Prostate gland (tissue), 2 donors: ENCODE measurements at regions not wholly inside any gene's neighbourhood (a gene's known extent, or its start where the extent isn't known, plus 50 kb on each side); places are given as distances from the start of the nearest gene placed in this dataset.
"Not testable (repeated sequence)": the region's sequence is repeated elsewhere in the genome, so short reads cannot be mapped to it uniquely, and the experiment has no call there.

Experiments used
- DNase-seq: peaks from one replicate; pipeline ENCODE4 v3.0.0-alpha.2; 2019; ENCODE audit warnings: low spot score
- H3K27ac ChIP-seq, 2 donors: fragments of 200-600 bp; sonication (generic); 2 replicates each; pipeline ENCODE4 v1.5.1; 2017 to 2019
- H3K27me3 ChIP-seq: fragments of 200-600 bp; sonication (generic); replicated peaks from 2 replicates; pipeline ENCODE4 v1.5.1; 2019; ENCODE audit not compliant: insufficient read depth
- H3K36me3 ChIP-seq, 2 donors: fragments of 200-600 bp; sonication (generic); 1 replicate in 1 of 2; 2 replicates in 1 of 2; pipeline versions ENCODE4 v1.5.1 to v1.8.1; 2017 to 2019
- H3K4me1 ChIP-seq: fragments of 200-600 bp; sonication (generic); replicated peaks from 2 replicates; pipeline ENCODE4 v1.5.1; 2019
- H3K4me3 ChIP-seq, 2 donors: fragments of 200-600 bp; sonication (generic); 2 replicates each; pipeline ENCODE4 v1.5.1; 2017 to 2019
- H3K9me3 ChIP-seq: fragments of 200-600 bp; sonication (generic); 2 replicates; pipeline ENCODE4 v1.5.1; 2017
- POLR2A ChIP-seq: fragments of 450-650 bp; IDR thresholded peaks from one replicate; pipeline ENCODE4 v1.6.1; 2016; ENCODE audit warnings: antibody characterized with exemption, mild to moderate bottlenecking
- POLR2AphosphoS5 ChIP-seq: sonication (generic); formaldehyde crosslinking; IDR thresholded peaks from one replicate; pipeline ENCODE4 v1.6.1; 2017; ENCODE audit warnings: antibody characterized with exemption
- WGBS: methylation state at CpG from one replicate; pipeline ENCODE4 v1.1.5; 2018; 5-methylcytosine and 5-hydroxymethylcytosine counted together
- intact Hi-C: fragments of 100-400 bp; cut with DNase I; formaldehyde crosslinking; loops from one replicate; pipeline ENCODE4 v1.14.2; 2022
- TF ChIP-seq, protein P1 (sequence below), 4 experiments: fragments of 200-600 bp in 2 of 4; fragments of 450-650 bp in 2 of 4; sonication (generic) in 2 of 4; IDR thresholded peaks; 1 replicate in 3 of 4; 2 replicates in 1 of 4; pipeline ENCODE4 v1.5.1; 2016 to 2019; ENCODE audit warnings: antibody characterized with exemption in 4 of 4, mild to moderate bottlenecking in 2 of 4, moderate library complexity in 2 of 4

DNA sequence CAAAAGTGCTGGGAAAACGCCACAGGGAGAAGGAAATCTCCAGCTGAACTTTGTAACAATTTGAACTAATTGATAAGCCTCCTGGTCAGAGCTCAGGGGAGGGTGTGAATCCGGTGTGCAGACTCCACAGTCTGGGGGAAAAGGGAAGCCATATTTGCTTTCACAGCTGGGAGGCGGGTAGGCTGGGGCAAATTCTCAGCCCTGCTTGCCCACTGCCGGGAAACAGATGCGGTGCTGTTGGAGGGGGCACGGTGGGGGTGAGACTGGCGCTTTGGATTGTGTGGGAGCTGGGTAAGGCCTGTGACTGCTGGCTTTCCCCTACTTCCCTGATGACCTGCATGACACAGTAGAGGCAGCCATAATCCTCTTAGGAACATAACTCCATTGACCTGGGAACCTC lies 134.8 kb downstream of the ADCYAP1 start:
- WGBS = 91% methylated on average over 7 of the region's 7 CpGs
- intact Hi-C loops = no loop called here

DNA sequence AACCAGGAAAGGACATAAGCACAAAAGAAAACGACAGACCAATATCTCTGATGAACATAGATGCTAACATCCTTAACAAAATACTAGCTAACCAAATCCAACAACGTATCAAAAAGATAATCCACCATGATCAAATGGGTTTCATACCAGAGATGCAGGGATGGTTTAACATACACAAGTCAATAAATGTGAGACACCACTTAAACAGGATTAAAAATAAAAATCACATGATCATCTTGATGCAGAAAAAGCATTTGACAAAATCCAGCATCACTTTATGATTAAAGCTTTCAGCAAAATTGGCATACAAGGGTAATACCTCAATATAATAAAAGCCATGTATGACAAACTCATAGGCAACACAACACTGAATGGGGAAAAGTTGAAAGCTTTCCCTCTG lies 138.4 kb downstream of the ADCYAP1 start:
- intact Hi-C loops, H3K4me1 ChIP-seq, H3K27ac ChIP-seq, H3K4me3 ChIP-seq, H3K36me3 ChIP-seq, DNase-seq, H3K27me3 ChIP-seq, H3K9me3 ChIP-seq: not testable (repeated sequence)
- 48% methylated on average over 2 of the region's 2 CpGs for WGBS

More for the DNA sequence above, 134.8 kb downstream of the ADCYAP1 start:
- TF ChIP-seq, protein P1, sequence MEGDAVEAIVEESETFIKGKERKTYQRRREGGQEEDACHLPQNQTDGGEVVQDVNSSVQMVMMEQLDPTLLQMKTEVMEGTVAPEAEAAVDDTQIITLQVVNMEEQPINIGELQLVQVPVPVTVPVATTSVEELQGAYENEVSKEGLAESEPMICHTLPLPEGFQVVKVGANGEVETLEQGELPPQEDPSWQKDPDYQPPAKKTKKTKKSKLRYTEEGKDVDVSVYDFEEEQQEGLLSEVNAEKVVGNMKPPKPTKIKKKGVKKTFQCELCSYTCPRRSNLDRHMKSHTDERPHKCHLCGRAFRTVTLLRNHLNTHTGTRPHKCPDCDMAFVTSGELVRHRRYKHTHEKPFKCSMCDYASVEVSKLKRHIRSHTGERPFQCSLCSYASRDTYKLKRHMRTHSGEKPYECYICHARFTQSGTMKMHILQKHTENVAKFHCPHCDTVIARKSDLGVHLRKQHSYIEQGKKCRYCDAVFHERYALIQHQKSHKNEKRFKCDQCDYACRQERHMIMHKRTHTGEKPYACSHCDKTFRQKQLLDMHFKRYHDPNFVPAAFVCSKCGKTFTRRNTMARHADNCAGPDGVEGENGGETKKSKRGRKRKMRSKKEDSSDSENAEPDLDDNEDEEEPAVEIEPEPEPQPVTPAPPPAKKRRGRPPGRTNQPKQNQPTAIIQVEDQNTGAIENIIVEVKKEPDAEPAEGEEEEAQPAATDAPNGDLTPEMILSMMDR (IDR thresholded peaks at IDR 0.05) = no peak
- TF ChIP-seq POLR2A = no peak
- no peak for TF ChIP-seq POLR2AphosphoS5
- Histone ChIP-seq H3K27me3 (no peaks in the 10 kb centered on the region), H3K27ac (no peak overlapping the region), H3K9me3 (no peaks in the 10 kb centered on the region), H3K4me1 (no peaks in the 10 kb centered on the region), H3K36me3 (no peaks in the 10 kb centered on the region), H3K4me3 (no peak overlapping the region)
- DNase-seq = no peak

DNA sequence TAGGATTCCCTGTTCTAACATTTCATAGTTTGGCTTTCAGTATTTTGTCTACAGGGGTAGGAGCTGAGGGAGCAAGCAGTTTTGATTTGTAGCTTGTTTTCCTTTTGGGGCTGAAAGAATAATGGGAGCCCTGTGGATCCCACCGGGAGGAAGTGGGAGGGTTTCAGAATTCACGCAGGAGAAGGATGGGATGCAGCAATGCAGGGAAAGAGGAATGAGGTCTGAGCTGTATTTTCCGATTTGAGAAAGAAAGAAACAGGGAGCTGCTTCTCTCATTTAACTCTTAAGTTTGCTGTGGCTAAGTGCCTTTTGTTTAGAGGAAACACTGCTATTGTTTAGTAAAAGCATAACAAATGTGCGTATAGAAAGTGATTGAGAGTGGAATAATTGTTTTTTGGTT lies 141.0 kb downstream of the ADCYAP1 start:
- no peak for DNase-seq
- no peak overlapping the region for H3K27ac ChIP-seq
- TF ChIP-seq POLR2A (no peak), POLR2AphosphoS5 (no peak)
- TF ChIP-seq, protein P1 (IDR thresholded peaks at IDR 0.05) = no peak
- no peaks in the 10 kb centered on the region for H3K27me3 ChIP-seq
- no peaks in the 10 kb centered on the region for H3K9me3 ChIP-seq
- H3K4me3 ChIP-seq = no peak overlapping the region
- H3K4me1 ChIP-seq = no peaks in the 10 kb centered on the region
- WGBS = 31% methylated on average over 4 of the region's 4 CpGs
- intact Hi-C loops = no loop called here
- H3K36me3 ChIP-seq = no peaks in the 10 kb centered on the region

DNA sequence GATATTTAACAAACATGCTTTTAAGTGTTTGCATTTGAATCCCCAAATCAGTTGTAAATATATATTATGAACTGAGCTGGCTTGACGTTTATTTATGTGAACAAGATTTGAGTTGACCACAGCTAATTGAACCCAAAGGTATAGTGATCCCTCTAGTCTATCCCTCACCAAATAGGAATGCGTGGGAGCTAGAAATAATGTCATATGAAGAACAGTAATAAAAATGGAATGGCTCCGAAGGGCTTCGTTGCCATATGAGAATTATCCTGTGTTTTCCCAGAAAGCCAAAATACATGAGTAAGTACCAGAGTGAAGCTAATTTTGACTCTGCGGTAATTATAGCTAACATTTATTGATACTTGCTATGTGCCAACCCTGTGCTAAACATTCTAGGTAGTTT lies 142.7 kb downstream of the ADCYAP1 start:
- Histone ChIP-seq H3K27ac (no peak overlapping the region), H3K4me1 (no peaks in the 10 kb centered on the region), H3K9me3 (no peaks in the 10 kb centered on the region), H3K27me3 (no peaks in the 10 kb centered on the region), H3K36me3 (no peaks in the 10 kb centered on the region), H3K4me3 (no peak overlapping the region)
- intact Hi-C loops = no loop called here
- WGBS = 73% methylated on average over 5 of the region's 5 CpGs
- DNase-seq = no peak
- TF ChIP-seq, protein P1 (IDR thresholded peaks at IDR 0.05) = no peak

DNA sequence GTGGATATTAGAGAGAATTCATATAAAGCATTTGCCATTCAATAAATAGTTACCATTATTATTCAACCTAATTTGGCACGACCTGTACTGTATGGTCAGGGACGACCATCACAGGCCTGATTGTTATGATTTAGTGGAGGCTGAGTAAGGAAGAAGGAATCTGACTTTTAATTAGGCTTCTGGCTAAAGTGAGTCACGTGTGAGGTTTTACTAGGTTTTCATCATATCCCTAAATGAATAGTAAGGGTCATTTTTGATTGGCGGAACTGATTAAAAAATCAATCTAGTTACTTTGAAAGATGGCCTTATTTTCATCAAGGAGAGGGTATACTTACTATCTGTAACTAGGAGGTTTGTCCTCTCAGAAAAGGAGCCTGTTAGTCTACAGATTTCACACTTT lies 143.4 kb downstream of the ADCYAP1 start:
- no peaks in the 10 kb centered on the region for H3K36me3 ChIP-seq
- no peak for DNase-seq
- H3K9me3 ChIP-seq = no peaks in the 10 kb centered on the region
- H3K4me3 ChIP-seq = no peak overlapping the region
- 69% methylated on average over 4 of the region's 4 CpGs for WGBS
- intact Hi-C loops = no loop called here
- TF ChIP-seq, protein P1 (IDR thresholded peaks at IDR 0.05) = no peak
- TF ChIP-seq POLR2AphosphoS5 = no peak
- H3K27me3 ChIP-seq = no peaks in the 10 kb centered on the region
- no peaks in the 10 kb centered on the region for H3K4me1 ChIP-seq
- H3K27ac ChIP-seq = no peak overlapping the region

DNA sequence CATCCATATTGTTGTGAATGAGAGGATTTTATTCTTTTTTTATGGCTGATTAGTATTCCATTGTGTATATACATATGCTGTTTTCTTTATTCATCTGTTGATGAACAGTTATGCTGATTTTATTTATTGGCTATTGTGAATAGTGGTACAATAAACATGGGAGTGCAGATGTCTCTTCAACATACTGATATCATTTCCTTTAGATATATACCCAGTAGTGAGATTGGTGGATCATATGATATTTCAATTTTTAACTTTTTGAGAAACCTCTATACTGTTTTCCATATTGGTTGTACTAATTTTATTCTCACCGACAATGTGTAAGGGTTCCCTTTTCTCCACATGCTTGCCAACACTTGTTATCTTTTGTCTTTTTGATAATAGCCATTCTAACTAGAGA lies 144.5 kb downstream of the ADCYAP1 start:
- Histone ChIP-seq H3K36me3 (no peaks in the 10 kb centered on the region), H3K27me3 (no peaks in the 10 kb centered on the region), H3K27ac (no peak overlapping the region), H3K4me1 (no peaks in the 10 kb centered on the region), H3K4me3 (no peak overlapping the region), H3K9me3 (no peaks in the 10 kb centered on the region)
- no peak for DNase-seq
- TF ChIP-seq POLR2A (no peak), POLR2AphosphoS5 (no peak)
- TF ChIP-seq, protein P1 (IDR thresholded peaks at IDR 0.05) = no peak
- 81% methylated on average over 1 of the region's 1 CpG for WGBS
- intact Hi-C loops = no loop called here
